Breast epithelium (tissue), 3 donors: ENCODE measurements at regions not wholly inside any gene's neighbourhood (a gene's known extent, or its start where the extent isn't known, plus 50 kb on each side); places are given as distances from the start of the nearest gene placed in this dataset.

Experiments used
- POLR2A ChIP-seq: fragments of 450-650 bp; IDR thresholded peaks from one replicate; pipeline ENCODE4 v1.6.1; 2016; ENCODE audit warnings: antibody characterized with exemption, mild to moderate bottlenecking, moderate library complexity
- TF ChIP-seq, protein P1 (sequence below), 3 donors: fragments of 450-650 bp; IDR thresholded peaks; one replicate each; pipeline ENCODE4 v1.5.1; 2016 to 2017; ENCODE audit warnings: antibody characterized with exemption in 3 of 3, mild to moderate bottlenecking in 3 of 3, moderate library complexity in 3 of 3

DNA sequence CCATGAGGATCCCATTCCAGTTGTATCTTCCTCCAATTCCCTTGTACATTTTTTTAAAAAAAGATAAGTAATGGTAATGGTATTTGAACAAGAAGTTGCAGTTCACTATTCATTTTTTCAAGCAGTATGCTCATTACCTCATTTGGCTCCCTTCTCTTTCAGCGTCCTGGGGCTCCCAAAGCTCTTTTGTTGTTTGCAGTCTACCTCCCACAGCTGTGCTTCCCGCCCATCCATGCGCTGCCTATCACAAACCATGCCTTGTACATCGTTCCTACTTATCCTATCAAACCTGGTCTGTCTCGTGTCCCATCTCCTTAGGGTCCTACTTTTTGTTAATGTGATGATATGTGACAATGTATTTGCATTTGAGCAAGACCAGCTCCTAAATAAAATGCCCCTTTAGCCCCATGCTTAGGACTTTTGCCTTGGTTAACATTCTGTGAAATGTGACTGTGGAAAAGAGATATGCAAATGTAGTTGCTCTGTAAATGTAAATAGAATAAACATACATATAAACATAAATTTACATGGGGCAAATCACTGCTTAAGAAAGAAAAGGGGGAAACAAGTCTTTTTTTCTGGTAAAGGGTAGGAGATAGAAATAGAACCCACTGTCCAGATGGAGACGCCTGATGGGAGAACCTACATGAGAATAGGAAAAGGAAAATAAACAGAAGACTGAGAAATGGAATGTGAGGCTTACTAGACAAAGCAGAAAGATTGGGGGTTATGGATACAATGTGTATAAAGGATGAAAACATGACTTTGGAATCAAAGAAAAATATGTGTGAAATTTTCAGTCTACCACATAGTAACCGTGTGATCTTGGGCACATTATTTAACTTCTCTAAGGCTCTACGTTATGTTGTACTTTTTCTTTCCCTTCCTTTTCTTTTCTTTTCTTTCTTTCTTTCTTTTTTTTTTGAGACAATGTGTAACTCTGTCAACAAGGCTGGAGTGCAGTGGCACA, 59.8 kb upstream of the PLXNA2 start:
- TF ChIP-seq, protein P1, sequence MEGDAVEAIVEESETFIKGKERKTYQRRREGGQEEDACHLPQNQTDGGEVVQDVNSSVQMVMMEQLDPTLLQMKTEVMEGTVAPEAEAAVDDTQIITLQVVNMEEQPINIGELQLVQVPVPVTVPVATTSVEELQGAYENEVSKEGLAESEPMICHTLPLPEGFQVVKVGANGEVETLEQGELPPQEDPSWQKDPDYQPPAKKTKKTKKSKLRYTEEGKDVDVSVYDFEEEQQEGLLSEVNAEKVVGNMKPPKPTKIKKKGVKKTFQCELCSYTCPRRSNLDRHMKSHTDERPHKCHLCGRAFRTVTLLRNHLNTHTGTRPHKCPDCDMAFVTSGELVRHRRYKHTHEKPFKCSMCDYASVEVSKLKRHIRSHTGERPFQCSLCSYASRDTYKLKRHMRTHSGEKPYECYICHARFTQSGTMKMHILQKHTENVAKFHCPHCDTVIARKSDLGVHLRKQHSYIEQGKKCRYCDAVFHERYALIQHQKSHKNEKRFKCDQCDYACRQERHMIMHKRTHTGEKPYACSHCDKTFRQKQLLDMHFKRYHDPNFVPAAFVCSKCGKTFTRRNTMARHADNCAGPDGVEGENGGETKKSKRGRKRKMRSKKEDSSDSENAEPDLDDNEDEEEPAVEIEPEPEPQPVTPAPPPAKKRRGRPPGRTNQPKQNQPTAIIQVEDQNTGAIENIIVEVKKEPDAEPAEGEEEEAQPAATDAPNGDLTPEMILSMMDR (IDR thresholded peaks at IDR 0.05), result no peak
- TF ChIP-seq POLR2A, result no peak
